H1 (cell line): ENCODE measurements at regions not wholly inside any gene's neighbourhood (a gene's known extent, or its start where the extent isn't known, plus 50 kb on each side); places are given as distances from the start of the nearest gene placed in this dataset.

Experiments
- GTF2F1 ChIP-seq: IDR thresholded peaks from 2 replicates; pipeline ENCODE4 v1.6.1; 2012; ENCODE audit warnings: low read depth, low read length, improper control_type of control experiment, borderline replicate concordance
- POLR2AphosphoS5 ChIP-seq: IDR thresholded peaks from 2 replicates; pipeline ENCODE4 v1.6.1; 2011; ENCODE audit warnings: low read depth, low read length
- RXRA ChIP-seq: IDR thresholded peaks from 2 replicates; pipeline ENCODE4 v1.6.1; 2011; ENCODE audit warnings: low read depth, mild to moderate bottlenecking, low read length, moderate library complexity; ENCODE audit not compliant: insufficient read depth
- TF ChIP-seq, protein P1 (sequence below): fragments of 300-600 bp; sonication (generic); IDR thresholded peaks from 2 replicates; pipeline ENCODE4 v1.7.1; 2012; ENCODE audit warnings: low read length, moderate library complexity, mild to moderate bottlenecking, inconsistent platforms; ENCODE audit not compliant: insufficient replicate concordance

DNA sequence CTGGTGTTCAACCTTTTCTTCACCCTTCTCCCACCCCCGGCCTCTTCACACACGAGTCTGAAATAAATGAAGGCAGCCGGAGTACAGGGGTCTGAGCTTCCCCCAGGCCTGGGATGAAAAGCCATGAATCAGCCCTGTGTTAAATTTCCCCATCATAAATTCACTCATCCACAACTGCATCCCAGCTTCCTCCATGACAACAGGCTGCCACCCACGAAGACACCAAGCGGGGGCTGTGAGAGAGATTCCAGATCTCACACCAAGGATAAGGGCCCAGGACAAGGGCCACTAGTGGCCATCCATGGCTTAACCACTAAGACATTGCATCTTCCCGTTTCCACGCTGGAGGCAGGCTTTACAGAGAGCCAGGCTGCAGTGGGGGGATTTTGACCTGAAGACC lies 93.9 kb upstream of the NCOR2 start (continued):
- TF ChIP-seq, protein P1, sequence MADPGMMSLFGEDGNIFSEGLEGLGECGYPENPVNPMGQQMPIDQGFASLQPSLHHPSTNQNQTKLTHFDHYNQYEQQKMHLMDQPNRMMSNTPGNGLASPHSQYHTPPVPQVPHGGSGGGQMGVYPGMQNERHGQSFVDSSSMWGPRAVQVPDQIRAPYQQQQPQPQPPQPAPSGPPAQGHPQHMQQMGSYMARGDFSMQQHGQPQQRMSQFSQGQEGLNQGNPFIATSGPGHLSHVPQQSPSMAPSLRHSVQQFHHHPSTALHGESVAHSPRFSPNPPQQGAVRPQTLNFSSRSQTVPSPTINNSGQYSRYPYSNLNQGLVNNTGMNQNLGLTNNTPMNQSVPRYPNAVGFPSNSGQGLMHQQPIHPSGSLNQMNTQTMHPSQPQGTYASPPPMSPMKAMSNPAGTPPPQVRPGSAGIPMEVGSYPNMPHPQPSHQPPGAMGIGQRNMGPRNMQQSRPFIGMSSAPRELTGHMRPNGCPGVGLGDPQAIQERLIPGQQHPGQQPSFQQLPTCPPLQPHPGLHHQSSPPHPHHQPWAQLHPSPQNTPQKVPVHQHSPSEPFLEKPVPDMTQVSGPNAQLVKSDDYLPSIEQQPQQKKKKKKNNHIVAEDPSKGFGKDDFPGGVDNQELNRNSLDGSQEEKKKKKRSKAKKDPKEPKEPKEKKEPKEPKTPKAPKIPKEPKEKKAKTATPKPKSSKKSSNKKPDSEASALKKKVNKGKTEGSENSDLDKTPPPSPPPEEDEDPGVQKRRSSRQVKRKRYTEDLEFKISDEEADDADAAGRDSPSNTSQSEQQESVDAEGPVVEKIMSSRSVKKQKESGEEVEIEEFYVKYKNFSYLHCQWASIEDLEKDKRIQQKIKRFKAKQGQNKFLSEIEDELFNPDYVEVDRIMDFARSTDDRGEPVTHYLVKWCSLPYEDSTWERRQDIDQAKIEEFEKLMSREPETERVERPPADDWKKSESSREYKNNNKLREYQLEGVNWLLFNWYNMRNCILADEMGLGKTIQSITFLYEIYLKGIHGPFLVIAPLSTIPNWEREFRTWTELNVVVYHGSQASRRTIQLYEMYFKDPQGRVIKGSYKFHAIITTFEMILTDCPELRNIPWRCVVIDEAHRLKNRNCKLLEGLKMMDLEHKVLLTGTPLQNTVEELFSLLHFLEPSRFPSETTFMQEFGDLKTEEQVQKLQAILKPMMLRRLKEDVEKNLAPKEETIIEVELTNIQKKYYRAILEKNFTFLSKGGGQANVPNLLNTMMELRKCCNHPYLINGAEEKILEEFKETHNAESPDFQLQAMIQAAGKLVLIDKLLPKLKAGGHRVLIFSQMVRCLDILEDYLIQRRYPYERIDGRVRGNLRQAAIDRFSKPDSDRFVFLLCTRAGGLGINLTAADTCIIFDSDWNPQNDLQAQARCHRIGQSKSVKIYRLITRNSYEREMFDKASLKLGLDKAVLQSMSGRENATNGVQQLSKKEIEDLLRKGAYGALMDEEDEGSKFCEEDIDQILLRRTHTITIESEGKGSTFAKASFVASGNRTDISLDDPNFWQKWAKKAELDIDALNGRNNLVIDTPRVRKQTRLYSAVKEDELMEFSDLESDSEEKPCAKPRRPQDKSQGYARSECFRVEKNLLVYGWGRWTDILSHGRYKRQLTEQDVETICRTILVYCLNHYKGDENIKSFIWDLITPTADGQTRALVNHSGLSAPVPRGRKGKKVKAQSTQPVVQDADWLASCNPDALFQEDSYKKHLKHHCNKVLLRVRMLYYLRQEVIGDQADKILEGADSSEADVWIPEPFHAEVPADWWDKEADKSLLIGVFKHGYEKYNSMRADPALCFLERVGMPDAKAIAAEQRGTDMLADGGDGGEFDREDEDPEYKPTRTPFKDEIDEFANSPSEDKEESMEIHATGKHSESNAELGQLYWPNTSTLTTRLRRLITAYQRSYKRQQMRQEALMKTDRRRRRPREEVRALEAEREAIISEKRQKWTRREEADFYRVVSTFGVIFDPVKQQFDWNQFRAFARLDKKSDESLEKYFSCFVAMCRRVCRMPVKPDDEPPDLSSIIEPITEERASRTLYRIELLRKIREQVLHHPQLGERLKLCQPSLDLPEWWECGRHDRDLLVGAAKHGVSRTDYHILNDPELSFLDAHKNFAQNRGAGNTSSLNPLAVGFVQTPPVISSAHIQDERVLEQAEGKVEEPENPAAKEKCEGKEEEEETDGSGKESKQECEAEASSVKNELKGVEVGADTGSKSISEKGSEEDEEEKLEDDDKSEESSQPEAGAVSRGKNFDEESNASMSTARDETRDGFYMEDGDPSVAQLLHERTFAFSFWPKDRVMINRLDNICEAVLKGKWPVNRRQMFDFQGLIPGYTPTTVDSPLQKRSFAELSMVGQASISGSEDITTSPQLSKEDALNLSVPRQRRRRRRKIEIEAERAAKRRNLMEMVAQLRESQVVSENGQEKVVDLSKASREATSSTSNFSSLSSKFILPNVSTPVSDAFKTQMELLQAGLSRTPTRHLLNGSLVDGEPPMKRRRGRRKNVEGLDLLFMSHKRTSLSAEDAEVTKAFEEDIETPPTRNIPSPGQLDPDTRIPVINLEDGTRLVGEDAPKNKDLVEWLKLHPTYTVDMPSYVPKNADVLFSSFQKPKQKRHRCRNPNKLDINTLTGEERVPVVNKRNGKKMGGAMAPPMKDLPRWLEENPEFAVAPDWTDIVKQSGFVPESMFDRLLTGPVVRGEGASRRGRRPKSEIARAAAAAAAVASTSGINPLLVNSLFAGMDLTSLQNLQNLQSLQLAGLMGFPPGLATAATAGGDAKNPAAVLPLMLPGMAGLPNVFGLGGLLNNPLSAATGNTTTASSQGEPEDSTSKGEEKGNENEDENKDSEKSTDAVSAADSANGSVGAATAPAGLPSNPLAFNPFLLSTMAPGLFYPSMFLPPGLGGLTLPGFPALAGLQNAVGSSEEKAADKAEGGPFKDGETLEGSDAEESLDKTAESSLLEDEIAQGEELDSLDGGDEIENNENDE = no peak
- TF ChIP-seq GTF2F1 = no peak
- no peak for TF ChIP-seq POLR2AphosphoS5
- TF ChIP-seq RXRA = no peak
- TF ChIP-seq, all 59 proteins: peak for 3
